ENCODE measurements at regions not wholly inside any gene's neighbourhood (a gene's known extent, or its start where the extent isn't known, plus 50 kb on each side); places are given as distances from the start of the nearest gene placed in this dataset.

GRCh38 chr10:63886281-63887022, 365.3 kb downstream of the REEP3 start:
- Histone ChIP-seq H3K27me3 (no peaks in the 10 kb centered on the region), H3K4me1 (no peaks in the 10 kb centered on the region), H3K27ac (no peak overlapping the region), H3K36me3 (no peaks in the 10 kb centered on the region), H3K9me3 (peaks cover 0 to 5% of the 10 kb centered on the region in 2 donors), H3K4me3 (no peak overlapping the region)
- DNase-seq (ENCODE audit: low spot score), result no peak
- TF ChIP-seq CTCF (IDR thresholded peaks at IDR 0.05), result no peak

DNA sequence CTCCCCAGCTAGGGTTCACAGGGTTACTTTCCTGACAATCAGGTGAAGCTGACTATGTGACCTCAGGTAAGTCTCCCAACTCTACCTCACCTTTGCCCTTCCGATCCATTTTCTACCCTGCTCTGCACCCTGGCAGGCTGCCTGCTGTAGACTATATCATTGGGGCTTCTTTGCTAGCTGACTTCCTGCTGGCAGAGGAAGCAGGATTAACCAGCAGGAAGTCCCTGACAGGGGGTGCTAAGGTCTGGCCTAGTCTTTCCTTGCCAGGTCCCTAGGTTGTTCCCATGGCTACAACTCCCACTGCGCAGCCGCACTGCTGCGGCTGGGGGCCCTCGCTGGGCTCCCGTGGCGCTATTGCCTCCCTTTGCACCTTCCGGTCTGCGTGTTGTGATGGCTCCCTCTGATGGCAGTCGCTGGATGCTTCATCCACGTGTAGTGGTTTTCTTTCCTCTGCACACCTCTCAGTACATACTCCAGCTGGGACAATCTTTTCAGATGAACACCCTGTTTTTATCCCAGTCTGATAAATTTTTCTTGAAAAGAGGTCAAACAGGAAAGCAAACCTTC, 365.9 kb downstream of the REEP3 start:
- no peaks in the 10 kb centered on the region for H3K27me3 ChIP-seq
- TF ChIP-seq CTCF (IDR thresholded peaks at IDR 0.05), result no peak
- DNase-seq (ENCODE audit: low spot score), result no peak
- no peak overlapping the region for H3K4me3 ChIP-seq
- H3K36me3 ChIP-seq, result no peaks in the 10 kb centered on the region
- H3K9me3 ChIP-seq, result no peaks in the 10 kb centered on the region
- no peak overlapping the region for H3K27ac ChIP-seq
- H3K4me1 ChIP-seq, result no peaks in the 10 kb centered on the region

DNA sequence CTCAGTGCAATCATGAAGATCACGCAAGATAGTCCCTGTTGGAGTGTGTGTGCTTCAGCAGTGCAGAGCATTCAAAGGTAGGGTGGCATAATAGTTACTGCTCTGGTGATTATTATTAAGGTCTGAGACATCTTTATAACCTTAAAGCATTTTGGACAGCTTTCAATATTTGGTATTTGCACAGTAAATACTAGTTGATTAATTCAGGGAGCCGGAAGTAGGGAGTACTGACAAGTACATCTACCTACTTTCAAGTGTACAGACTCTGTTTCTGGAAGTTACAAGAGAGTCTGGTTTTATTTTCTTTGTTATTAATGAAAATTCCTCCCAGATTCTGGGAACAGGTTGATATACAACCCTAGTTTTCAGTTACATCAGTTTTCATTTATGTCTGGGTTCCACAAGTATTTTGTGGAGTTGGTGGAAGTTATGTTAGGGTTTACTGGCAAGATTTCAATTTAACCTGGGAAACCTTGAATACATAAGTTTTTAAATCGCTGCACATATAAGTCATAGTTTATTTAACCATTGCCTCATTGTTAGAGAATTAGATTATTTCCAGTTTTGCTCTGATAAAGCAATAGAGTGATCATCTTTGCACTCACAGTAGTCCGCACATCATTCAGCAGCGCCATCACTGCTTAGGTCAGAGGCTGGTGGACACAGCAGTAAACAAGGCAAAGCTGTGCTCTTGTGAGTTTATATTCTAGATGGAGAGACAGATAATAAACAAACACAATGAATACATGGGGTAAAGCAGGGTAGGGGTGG, 366.6 kb downstream of the REEP3 start:
- TF ChIP-seq CTCF (IDR thresholded peaks at IDR 0.05), result no peak
- H3K36me3 ChIP-seq, result no peaks in the 10 kb centered on the region
- no peaks in the 10 kb centered on the region for H3K4me1 ChIP-seq
- no peaks in the 10 kb centered on the region for H3K27me3 ChIP-seq
- H3K4me3 ChIP-seq, result no peak overlapping the region
- H3K27ac ChIP-seq, result no peak overlapping the region
- no peak for DNase-seq (ENCODE audit: low spot score)
- no peaks in the 10 kb centered on the region for H3K9me3 ChIP-seq

- Histone ChIP-seq H3K27me3 (no peaks in the 10 kb centered on the region), H3K27ac (no peak overlapping the region), H3K9me3 (no peaks in the 10 kb centered on the region), H3K4me1 (no peaks in the 10 kb centered on the region), H3K4me3 (no peak overlapping the region), H3K36me3 (no peaks in the 10 kb centered on the region)
- no peak for DNase-seq (ENCODE audit: low spot score)
- TF ChIP-seq CTCF (IDR thresholded peaks at IDR 0.05), result no peak
These were observed 368.6 kb downstream of the REEP3 start for GRCh38 chr10:63889803-63890202.

GRCh38 chr10:63896992-63897391, 375.8 kb downstream of the REEP3 start:
- Histone ChIP-seq H3K4me3 (no peak overlapping the region), H3K4me1 (no peaks in the 10 kb centered on the region), H3K27ac (no peak overlapping the region), H3K27me3 (no peaks in the 10 kb centered on the region), H3K9me3 (no peaks in the 10 kb centered on the region), H3K36me3 (no peaks in the 10 kb centered on the region)
- DNase-seq (ENCODE audit: low spot score), result no peak
- TF ChIP-seq CTCF (IDR thresholded peaks at IDR 0.05), result no peak
